Panc1 (cell line): ENCODE measurements at regions not wholly inside any gene's neighbourhood (a gene's known extent, or its start where the extent isn't known, plus 50 kb on each side); places are given as distances from the start of the nearest gene placed in this dataset.

Source experiments
- POLR2AphosphoS5 ChIP-seq: IDR thresholded peaks from 2 replicates; pipeline ENCODE4 v1.6.1; 2012; ENCODE audit warnings: mild to moderate bottlenecking, low read depth, low read length, moderate library complexity
- TCF7L2 ChIP-seq: IDR thresholded peaks from 2 replicates; pipeline ENCODE4 v1.6.1; 2011; ENCODE audit warnings: mild to moderate bottlenecking, low read depth, low read length, inconsistent platforms
- TF ChIP-seq, protein P1 (sequence below), 2 experiments: IDR thresholded peaks; 2 replicates each; pipeline ENCODE4 v1.6.1; 2011 to 2012; ENCODE audit warnings: low read depth in 2 of 2, control low read depth in 1 of 2, low read length in 1 of 2, mild to moderate bottlenecking in 1 of 2, moderate library complexity in 1 of 2; ENCODE audit not compliant: insufficient read depth in 1 of 2

DNA sequence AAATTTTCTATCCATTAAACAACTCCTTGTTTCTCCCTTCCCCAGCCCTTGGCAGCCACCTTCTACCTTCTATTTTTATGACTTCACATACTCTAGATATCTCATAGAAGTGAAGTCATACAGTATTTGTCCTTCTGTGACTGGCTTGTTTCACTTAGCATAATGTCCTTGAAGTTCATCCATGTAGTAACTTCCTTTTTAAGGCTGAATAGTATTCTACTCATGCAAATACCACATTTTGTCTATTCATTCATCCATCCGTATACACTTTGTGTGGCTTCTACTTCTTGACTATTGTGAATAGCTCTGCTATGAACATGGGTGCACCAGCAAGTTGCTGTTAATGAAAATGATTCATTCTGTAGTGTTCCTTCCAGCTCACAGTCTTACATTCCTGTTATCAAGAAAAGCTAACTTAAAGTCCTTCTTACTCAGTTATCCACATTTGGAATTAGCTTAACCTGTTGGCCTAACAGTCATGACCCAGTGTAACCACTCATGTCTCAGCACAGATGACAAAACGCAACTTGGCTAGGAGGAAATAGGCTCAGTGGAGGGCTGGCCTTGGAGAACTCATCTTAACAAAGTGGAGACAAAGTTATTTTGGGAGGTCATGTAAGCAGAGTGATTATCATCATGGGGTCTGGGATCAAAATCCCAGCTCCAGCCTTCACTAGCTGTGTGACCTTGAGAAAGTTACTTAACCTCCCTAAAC is 129.7 kb upstream of the MAP3K1 start:
- TF ChIP-seq TCF7L2 (no peak), POLR2AphosphoS5 (no peak)
- TF ChIP-seq, protein P1, sequence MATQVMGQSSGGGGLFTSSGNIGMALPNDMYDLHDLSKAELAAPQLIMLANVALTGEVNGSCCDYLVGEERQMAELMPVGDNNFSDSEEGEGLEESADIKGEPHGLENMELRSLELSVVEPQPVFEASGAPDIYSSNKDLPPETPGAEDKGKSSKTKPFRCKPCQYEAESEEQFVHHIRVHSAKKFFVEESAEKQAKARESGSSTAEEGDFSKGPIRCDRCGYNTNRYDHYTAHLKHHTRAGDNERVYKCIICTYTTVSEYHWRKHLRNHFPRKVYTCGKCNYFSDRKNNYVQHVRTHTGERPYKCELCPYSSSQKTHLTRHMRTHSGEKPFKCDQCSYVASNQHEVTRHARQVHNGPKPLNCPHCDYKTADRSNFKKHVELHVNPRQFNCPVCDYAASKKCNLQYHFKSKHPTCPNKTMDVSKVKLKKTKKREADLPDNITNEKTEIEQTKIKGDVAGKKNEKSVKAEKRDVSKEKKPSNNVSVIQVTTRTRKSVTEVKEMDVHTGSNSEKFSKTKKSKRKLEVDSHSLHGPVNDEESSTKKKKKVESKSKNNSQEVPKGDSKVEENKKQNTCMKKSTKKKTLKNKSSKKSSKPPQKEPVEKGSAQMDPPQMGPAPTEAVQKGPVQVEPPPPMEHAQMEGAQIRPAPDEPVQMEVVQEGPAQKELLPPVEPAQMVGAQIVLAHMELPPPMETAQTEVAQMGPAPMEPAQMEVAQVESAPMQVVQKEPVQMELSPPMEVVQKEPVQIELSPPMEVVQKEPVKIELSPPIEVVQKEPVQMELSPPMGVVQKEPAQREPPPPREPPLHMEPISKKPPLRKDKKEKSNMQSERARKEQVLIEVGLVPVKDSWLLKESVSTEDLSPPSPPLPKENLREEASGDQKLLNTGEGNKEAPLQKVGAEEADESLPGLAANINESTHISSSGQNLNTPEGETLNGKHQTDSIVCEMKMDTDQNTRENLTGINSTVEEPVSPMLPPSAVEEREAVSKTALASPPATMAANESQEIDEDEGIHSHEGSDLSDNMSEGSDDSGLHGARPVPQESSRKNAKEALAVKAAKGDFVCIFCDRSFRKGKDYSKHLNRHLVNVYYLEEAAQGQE (IDR thresholded peaks at IDR 0.05; ENCODE audit: insufficient read depth in 1 of 2, low read depth in 2 of 2, low read length in 1 of 2), result no peak
